ENCODE measurements at regions not wholly inside any gene's neighbourhood (a gene's known extent, or its start where the extent isn't known, plus 50 kb on each side); places are given as distances from the start of the nearest gene placed in this dataset.

GRCh38 chr4:66572949-66573348 lies 902.7 kb upstream of the EPHA5 start:
- H3K27me3 ChIP-seq: no peaks in the 10 kb centered on the region
- H3K36me3 ChIP-seq: no peaks in the 10 kb centered on the region
- intact Hi-C loops (cut with DNase I): no loop called here
- H3K4me3 ChIP-seq: no peak overlapping the region
- DNase-seq (no peak), ATAC-seq (peak; percentile 75)
- H3K9me3 ChIP-seq: no peaks in the 10 kb centered on the region
- no peak for TF ChIP-seq CTCF (IDR thresholded peaks at IDR 0.05)
- no peak overlapping the region for H3K27ac ChIP-seq
- no peaks in the 10 kb centered on the region for H3K4me1 ChIP-seq

GRCh38 chr4:66571145-66571695 lies 900.9 kb upstream of the EPHA5 start:
- intact Hi-C loops (cut with DNase I): no loop called here
- ATAC-seq: no peak
- no peak for DNase-seq
- Histone ChIP-seq H3K9me3 (no peaks in the 10 kb centered on the region), H3K27ac (no peak overlapping the region), H3K4me1 (no peaks in the 10 kb centered on the region), H3K36me3 (no peaks in the 10 kb centered on the region), H3K4me3 (no peak overlapping the region), H3K27me3 (no peaks in the 10 kb centered on the region)
- no peak for TF ChIP-seq CTCF (IDR thresholded peaks at IDR 0.05)

- DNase-seq (no peak), ATAC-seq (no peak)
- Histone ChIP-seq H3K4me3 (no peak overlapping the region), H3K9me3 (no peaks in the 10 kb centered on the region), H3K36me3 (no peaks in the 10 kb centered on the region), H3K27me3 (no peaks in the 10 kb centered on the region), H3K27ac (no peak overlapping the region), H3K4me1 (no peaks in the 10 kb centered on the region)
- no peak for TF ChIP-seq CTCF (IDR thresholded peaks at IDR 0.05)
- intact Hi-C loops (cut with DNase I): no loop called here
Measured at GRCh38 chr4:66569228-66569627, 898.9 kb upstream of the EPHA5 start.

DNA sequence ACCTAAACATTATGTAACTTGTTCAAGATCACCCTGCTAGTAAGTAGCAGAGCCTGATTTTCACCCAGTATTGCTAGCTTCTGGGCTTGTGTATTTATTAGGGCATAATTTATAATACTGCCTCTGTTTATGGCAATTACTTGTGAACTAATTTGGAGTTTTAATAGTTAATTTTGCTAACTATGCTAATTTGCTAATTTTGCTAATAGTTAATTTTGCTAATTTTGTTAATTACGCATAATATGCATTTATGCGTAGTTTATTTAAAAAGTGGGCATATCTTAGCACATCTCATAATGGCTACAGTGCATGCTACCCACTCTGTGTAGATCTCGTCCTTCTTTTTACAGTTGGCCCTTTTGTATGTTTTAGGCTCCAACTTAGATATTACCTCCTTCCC lies 898.1 kb upstream of the EPHA5 start:
- H3K36me3 ChIP-seq: no peaks in the 10 kb centered on the region
- no peak overlapping the region for H3K4me3 ChIP-seq
- no peak overlapping the region for H3K27ac ChIP-seq
- no peaks in the 10 kb centered on the region for H3K9me3 ChIP-seq
- no peak for ATAC-seq
- H3K27me3 ChIP-seq: no peaks in the 10 kb centered on the region
- intact Hi-C loops (cut with DNase I): no loop called here
- no peaks in the 10 kb centered on the region for H3K4me1 ChIP-seq
- TF ChIP-seq CTCF (IDR thresholded peaks at IDR 0.05): no peak
- DNase-seq: no peak

GRCh38 chr4:66568001-66568400 lies 897.7 kb upstream of the EPHA5 start:
- no peak overlapping the region for H3K4me3 ChIP-seq
- no peaks in the 10 kb centered on the region for H3K27me3 ChIP-seq
- intact Hi-C loops (cut with DNase I): no loop called here
- TF ChIP-seq CTCF (IDR thresholded peaks at IDR 0.05): no peak
- DNase-seq (no peak), ATAC-seq (no peak)
- H3K9me3 ChIP-seq: no peaks in the 10 kb centered on the region
- no peaks in the 10 kb centered on the region for H3K36me3 ChIP-seq
- no peak overlapping the region for H3K27ac ChIP-seq
- H3K4me1 ChIP-seq: no peaks in the 10 kb centered on the region
